Fibroblast of the aortic adventitia (primary cell): ENCODE measurements at regions not wholly inside any gene's neighbourhood (a gene's known extent, or its start where the extent isn't known, plus 50 kb on each side); places are given as distances from the start of the nearest gene placed in this dataset.
"Not testable (repeated sequence)": the region's sequence is repeated elsewhere in the genome, so short reads cannot be mapped to it uniquely, and the experiment has no call there.

Source experiments
- DNase-seq: peaks from one replicate; pipeline ENCODE4 v3.0.0-alpha.2; 2010; ENCODE audit warnings: low read depth
- H3K4me3 ChIP-seq: 2 replicates; pipeline ENCODE4 v1.5.1; 2011; ENCODE audit warnings: low read depth, mild to moderate bottlenecking, control low read depth, low read length, moderate library complexity
- CTCF ChIP-seq: IDR thresholded peaks from 2 replicates; pipeline ENCODE4 v1.5.1; 2011; ENCODE audit warnings: mild to moderate bottlenecking, low read length, control low read depth, inconsistent platforms; ENCODE audit not compliant: insufficient read depth

- no peak overlapping the region for H3K4me3 ChIP-seq
- DNase-seq = no peak
- no peak for TF ChIP-seq CTCF
Observed at GRCh38 chr4:176619430-176619829, 173.3 kb downstream of the VEGFC start.

GRCh38 chr4:176622251-176622948 is 170.3 kb downstream of the VEGFC start:
- TF ChIP-seq CTCF = no peak
- H3K4me3 ChIP-seq = no peak overlapping the region
- DNase-seq = peak; percentile 67

DNA sequence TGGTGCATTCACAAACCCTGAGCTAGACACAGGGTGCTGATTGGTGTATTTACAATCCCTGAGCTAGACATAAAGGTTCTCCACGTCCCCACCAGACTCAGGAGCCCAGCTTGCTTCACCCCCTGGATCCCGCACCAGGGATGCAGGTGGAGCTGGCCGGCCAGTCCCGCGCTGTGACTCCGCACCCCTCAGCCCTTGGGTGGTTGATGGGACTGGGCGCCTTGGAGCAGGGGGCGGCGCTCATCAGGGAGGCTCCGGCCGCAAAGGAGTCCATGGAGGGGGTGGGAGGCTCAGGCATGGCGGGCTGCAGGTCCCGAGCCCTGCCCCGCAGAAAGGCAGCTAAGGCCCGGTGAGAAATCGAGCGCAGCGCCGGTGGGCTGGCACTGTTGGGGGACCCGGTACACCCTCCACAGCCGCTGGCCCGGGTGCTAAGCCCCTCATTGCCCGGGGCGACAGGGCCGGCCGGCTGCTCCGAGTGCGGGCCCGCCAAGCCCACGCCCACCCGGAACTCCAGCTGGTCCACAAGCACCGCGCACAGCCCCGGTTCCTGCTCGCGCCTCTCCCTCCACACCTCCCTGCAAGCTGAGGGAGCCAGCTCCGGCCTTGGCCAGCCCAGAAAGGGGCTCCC is 167.6 kb downstream of the VEGFC start:
- H3K4me3 ChIP-seq, DNase-seq: not testable (repeated sequence)

DNA sequence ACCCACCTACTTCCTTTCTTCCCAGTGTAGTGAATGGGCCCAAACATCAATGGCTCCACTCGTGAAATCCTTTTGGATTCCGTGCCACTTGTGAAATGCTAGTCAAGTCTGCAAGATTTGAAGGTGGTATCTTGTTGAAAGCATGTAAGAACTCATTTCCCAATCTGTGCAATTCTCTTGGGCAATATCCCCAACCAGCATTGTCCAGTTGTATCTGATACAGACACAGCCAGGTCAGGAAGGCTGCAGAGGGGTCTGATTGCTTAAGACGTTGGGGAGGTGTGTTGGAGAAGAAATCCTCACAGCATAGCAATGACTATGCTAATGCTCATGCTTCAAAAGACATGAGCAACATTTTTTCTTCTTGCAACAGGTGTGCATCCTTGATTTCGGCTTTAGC is 164.8 kb downstream of the VEGFC start:
- no peak overlapping the region for H3K4me3 ChIP-seq
- no peak for DNase-seq
- TF ChIP-seq CTCF = no peak

GRCh38 chr4:176631611-176632010 is 161.1 kb downstream of the VEGFC start:
- no peak overlapping the region for H3K4me3 ChIP-seq
- no peak for DNase-seq
- no peak for TF ChIP-seq CTCF
